Upper lobe of left lung (tissue), 4 donors: ENCODE measurements at regions not wholly inside any gene's neighbourhood (a gene's known extent, or its start where the extent isn't known, plus 50 kb on each side); places are given as distances from the start of the nearest gene placed in this dataset.

ENCODE experiments used
- POLR2A ChIP-seq, 4 donors: fragments of 450-650 bp; IDR thresholded peaks; one replicate each; pipeline ENCODE4 v1.5.1; 2016 to 2017; ENCODE audit warnings: antibody characterized with exemption in 4 of 4, mild to moderate bottlenecking in 2 of 4
- POLR2AphosphoS5 ChIP-seq, 2 donors: sonication (generic); formaldehyde crosslinking; IDR thresholded peaks; one replicate each; pipeline ENCODE4 v1.5.1; 2017; ENCODE audit warnings: antibody characterized with exemption in 2 of 2
- TF ChIP-seq, protein P1 (sequence below), 6 experiments: fragments of 450-650 bp in 4 of 6; fragments of 200-600 bp in 2 of 6; sonication (generic) in 2 of 6; IDR thresholded peaks; one replicate each; pipeline ENCODE4 v1.5.1; 2016 to 2019; ENCODE audit warnings: antibody characterized with exemption in 6 of 6

DNA sequence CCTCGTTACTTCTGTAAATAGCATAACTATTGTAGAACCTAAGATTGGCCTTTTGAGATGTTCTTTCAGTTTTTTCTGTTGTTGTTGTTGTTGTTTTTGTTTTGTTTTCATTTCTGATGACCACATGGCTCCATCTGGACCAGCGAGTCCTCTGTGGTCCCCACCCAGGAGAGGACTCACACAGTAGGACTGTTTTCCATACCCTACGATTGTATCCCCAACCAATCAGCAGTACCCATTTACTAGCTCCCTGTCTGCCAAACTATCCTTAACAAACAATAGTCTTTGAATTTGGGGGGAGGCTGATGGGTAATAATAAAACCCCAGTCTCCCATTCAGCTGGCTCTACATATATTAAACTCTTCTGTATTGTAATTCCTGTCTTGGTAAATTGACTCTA is 329.5 kb downstream of the SEMA3D start:
- TF ChIP-seq, protein P1, sequence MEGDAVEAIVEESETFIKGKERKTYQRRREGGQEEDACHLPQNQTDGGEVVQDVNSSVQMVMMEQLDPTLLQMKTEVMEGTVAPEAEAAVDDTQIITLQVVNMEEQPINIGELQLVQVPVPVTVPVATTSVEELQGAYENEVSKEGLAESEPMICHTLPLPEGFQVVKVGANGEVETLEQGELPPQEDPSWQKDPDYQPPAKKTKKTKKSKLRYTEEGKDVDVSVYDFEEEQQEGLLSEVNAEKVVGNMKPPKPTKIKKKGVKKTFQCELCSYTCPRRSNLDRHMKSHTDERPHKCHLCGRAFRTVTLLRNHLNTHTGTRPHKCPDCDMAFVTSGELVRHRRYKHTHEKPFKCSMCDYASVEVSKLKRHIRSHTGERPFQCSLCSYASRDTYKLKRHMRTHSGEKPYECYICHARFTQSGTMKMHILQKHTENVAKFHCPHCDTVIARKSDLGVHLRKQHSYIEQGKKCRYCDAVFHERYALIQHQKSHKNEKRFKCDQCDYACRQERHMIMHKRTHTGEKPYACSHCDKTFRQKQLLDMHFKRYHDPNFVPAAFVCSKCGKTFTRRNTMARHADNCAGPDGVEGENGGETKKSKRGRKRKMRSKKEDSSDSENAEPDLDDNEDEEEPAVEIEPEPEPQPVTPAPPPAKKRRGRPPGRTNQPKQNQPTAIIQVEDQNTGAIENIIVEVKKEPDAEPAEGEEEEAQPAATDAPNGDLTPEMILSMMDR (IDR thresholded peaks at IDR 0.05) = no peak
- TF ChIP-seq POLR2A (IDR thresholded peaks at IDR 0.05) (no peak), POLR2AphosphoS5 (IDR thresholded peaks at IDR 0.05) (no peak)
